Chondrocyte (in vitro differentiated cells): ENCODE measurements at regions not wholly inside any gene's neighbourhood (a gene's known extent, or its start where the extent isn't known, plus 50 kb on each side); places are given as distances from the start of the nearest gene placed in this dataset.

Source experiments
- DNase-seq: peaks from one replicate; pipeline ENCODE4 v3.0.0; 2021; ENCODE audit warnings: mixed read lengths, low spot score
- H3K27ac Mint-ChIP-seq: one replicate; pipeline ENCODE4 v1.8.0; 2021; ENCODE audit warnings: mild to moderate bottlenecking, moderate library complexity, mixed read lengths; ENCODE audit not compliant: unreplicated experiment
- H3K27me3 Mint-ChIP-seq: 2 replicates; pipeline ENCODE4 v1.8.0; 2021; ENCODE audit warnings: low read depth, mixed read lengths
- H3K36me3 Mint-ChIP-seq: 2 replicates; pipeline ENCODE4 v1.8.0; 2021; ENCODE audit warnings: low read depth, mixed read lengths
- H3K4me1 Mint-ChIP-seq: 2 replicates; pipeline ENCODE4 v1.8.0; 2021; ENCODE audit warnings: low read depth, mild to moderate bottlenecking, mixed read lengths
- H3K4me3 Mint-ChIP-seq: one replicate; pipeline ENCODE4 v1.8.0; 2021; ENCODE audit warnings: mild to moderate bottlenecking, moderate library complexity, mixed read lengths; ENCODE audit not compliant: unreplicated experiment
- H3K9me3 Mint-ChIP-seq: 2 replicates; pipeline ENCODE4 v1.8.0; 2021; ENCODE audit warnings: low read depth, mixed read lengths
- TF ChIP-seq, protein P1 (sequence below): fragments of 200-600 bp; sonication (generic); IDR thresholded peaks from 2 replicates; pipeline ENCODE4 v1.5.0; 2021; ENCODE audit warnings: antibody characterized with exemption, mild to moderate bottlenecking, moderate library complexity

GRCh38 chr1:78348496-78349284, 142.1 kb upstream of the PTGFR start:
- Mint-ChIP-seq H3K36me3 (no peaks in the 10 kb centered on the region), H3K4me1 (no peaks in the 10 kb centered on the region), H3K4me3 (no peak overlapping the region), H3K27ac (no peak overlapping the region), H3K27me3 (peaks cover 14% of the 10 kb centered on the region), H3K9me3 (peaks cover 9% of the 10 kb centered on the region)
- DNase-seq: no peak
- TF ChIP-seq, protein P1, sequence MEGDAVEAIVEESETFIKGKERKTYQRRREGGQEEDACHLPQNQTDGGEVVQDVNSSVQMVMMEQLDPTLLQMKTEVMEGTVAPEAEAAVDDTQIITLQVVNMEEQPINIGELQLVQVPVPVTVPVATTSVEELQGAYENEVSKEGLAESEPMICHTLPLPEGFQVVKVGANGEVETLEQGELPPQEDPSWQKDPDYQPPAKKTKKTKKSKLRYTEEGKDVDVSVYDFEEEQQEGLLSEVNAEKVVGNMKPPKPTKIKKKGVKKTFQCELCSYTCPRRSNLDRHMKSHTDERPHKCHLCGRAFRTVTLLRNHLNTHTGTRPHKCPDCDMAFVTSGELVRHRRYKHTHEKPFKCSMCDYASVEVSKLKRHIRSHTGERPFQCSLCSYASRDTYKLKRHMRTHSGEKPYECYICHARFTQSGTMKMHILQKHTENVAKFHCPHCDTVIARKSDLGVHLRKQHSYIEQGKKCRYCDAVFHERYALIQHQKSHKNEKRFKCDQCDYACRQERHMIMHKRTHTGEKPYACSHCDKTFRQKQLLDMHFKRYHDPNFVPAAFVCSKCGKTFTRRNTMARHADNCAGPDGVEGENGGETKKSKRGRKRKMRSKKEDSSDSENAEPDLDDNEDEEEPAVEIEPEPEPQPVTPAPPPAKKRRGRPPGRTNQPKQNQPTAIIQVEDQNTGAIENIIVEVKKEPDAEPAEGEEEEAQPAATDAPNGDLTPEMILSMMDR: no peak

- peaks cover 9% of the 10 kb centered on the region for H3K9me3 Mint-ChIP-seq
- H3K36me3 Mint-ChIP-seq: no peaks in the 10 kb centered on the region
- H3K4me1 Mint-ChIP-seq: no peaks in the 10 kb centered on the region
- H3K4me3 Mint-ChIP-seq: no peak overlapping the region
- peaks cover 21% of the 10 kb centered on the region for H3K27me3 Mint-ChIP-seq
- TF ChIP-seq, protein P1: no peak
- no peak overlapping the region for H3K27ac Mint-ChIP-seq
- no peak for DNase-seq
Observed at GRCh38 chr1:78351551-78352216, 139.1 kb upstream of the PTGFR start.

DNA sequence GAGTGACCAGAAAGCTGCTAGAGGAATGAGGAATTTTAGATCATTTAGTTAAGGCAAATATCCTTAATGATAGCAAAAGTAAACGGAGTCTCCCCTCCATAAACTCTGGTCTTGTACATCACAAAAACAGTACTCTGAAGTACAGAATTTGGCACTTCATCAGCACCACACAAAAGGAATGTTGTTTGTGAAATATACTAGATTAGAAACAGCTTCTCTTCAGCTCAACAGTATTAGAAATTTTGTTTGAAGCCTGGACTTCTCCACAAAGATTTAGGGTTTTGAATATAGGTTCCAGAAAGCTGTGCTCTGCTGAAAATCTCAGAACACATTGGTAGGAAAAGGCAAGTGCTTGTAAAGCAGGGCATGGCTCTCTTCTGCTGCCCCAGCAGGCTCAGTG, 135.1 kb upstream of the PTGFR start:
- Mint-ChIP-seq H3K27me3 (peaks cover 27% of the 10 kb centered on the region), H3K27ac (no peak overlapping the region), H3K4me1 (no peaks in the 10 kb centered on the region), H3K4me3 (no peak overlapping the region), H3K36me3 (no peaks in the 10 kb centered on the region), H3K9me3 (peaks cover 4% of the 10 kb centered on the region)
- DNase-seq: no peak
- TF ChIP-seq, protein P1: no peak

DNA sequence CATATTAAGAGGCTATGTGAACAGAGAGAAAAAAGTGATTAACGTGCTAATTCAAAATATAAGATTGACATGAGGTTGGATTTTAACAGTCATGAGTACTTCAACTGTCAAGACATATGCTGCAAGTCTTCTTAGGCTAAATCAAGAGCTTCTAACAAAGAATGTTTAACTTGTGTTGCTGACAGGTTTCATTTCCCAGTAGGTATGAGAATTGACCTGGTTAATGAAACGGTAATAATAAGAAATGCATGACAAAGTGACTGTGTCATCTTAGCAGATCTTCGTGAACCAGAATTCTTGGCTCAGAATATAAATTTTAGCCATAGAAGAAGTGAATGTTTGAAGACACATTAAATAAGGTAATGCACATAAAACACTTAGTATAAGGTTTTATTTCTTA, 132.6 kb upstream of the PTGFR start:
- no peaks in the 10 kb centered on the region for H3K4me1 Mint-ChIP-seq
- TF ChIP-seq, protein P1: no peak
- DNase-seq: no peak
- H3K27ac Mint-ChIP-seq: no peak overlapping the region
- peaks cover 3% of the 10 kb centered on the region for H3K9me3 Mint-ChIP-seq
- no peaks in the 10 kb centered on the region for H3K36me3 Mint-ChIP-seq
- peaks cover 21% of the 10 kb centered on the region for H3K27me3 Mint-ChIP-seq
- H3K4me3 Mint-ChIP-seq: no peak overlapping the region

DNA sequence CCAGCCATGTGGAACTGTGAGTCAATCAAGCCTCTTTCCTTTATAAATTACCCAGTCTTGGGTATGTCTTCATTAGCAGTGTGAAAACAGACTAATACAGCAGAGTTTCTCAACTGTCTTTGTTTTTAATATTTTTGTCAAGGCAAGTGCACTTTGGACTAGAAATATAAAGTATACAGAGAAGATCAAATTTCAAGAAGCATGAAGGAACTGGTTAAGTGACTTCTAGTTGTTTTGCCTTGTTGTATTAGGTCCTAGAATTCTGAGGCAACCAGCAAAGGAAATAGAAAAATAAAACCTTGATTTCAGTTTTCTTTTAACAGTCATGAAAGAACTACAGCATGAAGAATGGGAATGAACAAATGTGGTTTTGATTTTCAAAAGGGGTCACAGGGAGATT, 131.1 kb upstream of the PTGFR start:
- Mint-ChIP-seq H3K9me3 (no peaks in the 10 kb centered on the region), H3K4me1 (no peaks in the 10 kb centered on the region), H3K27me3 (peaks cover 16% of the 10 kb centered on the region), H3K27ac (no peak overlapping the region), H3K36me3 (no peaks in the 10 kb centered on the region), H3K4me3 (no peak overlapping the region)
- no peak for DNase-seq
- TF ChIP-seq, protein P1: no peak
